GM10248 (cell line): ENCODE measurements at regions not wholly inside any gene's neighbourhood (a gene's known extent, or its start where the extent isn't known, plus 50 kb on each side); places are given as distances from the start of the nearest gene placed in this dataset.

Experiments
- CTCF ChIA-PET: fragments of 300-600 bp; sonication (Branson Sonifier 250); formaldehyde crosslinking; extraction: SDS; loops from one replicate; lab custom pipeline; 2021; ENCODE audit warnings: antibody characterized with exemption; lab: Yijun Ruan, JAX
- POLR2A ChIA-PET: fragments of 350-650 bp; sonication (Branson Sonifier 250); formaldehyde crosslinking; extraction: SDS; loops from one replicate; lab custom pipeline; 2020; ENCODE audit warnings: antibody characterized with exemption; lab: Yijun Ruan, JAX
- DNase-seq: peaks from one replicate; pipeline ENCODE4 v3.0.0; 2012; ENCODE audit errors: extremely low spot score
- TF ChIP-seq, protein P1 (sequence below): IDR thresholded peaks from 2 replicates; pipeline ENCODE4 v1.5.1; 2012; ENCODE audit warnings: mild to moderate bottlenecking, low read depth; ENCODE audit errors: extremely low read depth, missing control alignments, control extremely low read depth

DNA sequence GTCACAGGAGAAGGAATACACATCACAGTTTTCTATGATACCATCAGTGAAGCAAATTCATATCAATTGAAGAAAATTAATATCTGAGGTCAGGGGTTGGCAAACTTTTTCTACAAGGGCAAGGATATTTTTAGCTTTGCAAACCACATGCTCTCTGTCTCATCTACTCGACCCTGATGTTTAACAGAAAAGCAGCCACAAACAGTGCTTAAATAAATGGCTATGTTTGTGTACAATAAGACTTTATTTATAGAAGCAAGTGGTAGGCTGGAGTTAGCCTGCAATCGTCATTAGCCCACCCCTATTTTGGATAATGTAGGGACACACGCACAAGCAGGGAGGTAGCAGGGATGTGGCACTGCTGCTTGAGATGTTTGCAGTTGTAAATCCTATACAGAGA, 251.4 kb downstream of the CETN3 start:
- ChIA-PET CTCF (no interaction called here), POLR2A (interaction anchor here (0.6 kb wide), 1 partner anchor 1509 kb away, joined by 5 read pairs; no protein-coding TSS in a partner anchor)
- TF ChIP-seq, protein P1, sequence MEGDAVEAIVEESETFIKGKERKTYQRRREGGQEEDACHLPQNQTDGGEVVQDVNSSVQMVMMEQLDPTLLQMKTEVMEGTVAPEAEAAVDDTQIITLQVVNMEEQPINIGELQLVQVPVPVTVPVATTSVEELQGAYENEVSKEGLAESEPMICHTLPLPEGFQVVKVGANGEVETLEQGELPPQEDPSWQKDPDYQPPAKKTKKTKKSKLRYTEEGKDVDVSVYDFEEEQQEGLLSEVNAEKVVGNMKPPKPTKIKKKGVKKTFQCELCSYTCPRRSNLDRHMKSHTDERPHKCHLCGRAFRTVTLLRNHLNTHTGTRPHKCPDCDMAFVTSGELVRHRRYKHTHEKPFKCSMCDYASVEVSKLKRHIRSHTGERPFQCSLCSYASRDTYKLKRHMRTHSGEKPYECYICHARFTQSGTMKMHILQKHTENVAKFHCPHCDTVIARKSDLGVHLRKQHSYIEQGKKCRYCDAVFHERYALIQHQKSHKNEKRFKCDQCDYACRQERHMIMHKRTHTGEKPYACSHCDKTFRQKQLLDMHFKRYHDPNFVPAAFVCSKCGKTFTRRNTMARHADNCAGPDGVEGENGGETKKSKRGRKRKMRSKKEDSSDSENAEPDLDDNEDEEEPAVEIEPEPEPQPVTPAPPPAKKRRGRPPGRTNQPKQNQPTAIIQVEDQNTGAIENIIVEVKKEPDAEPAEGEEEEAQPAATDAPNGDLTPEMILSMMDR = no peak
- DNase-seq = no peak

DNA sequence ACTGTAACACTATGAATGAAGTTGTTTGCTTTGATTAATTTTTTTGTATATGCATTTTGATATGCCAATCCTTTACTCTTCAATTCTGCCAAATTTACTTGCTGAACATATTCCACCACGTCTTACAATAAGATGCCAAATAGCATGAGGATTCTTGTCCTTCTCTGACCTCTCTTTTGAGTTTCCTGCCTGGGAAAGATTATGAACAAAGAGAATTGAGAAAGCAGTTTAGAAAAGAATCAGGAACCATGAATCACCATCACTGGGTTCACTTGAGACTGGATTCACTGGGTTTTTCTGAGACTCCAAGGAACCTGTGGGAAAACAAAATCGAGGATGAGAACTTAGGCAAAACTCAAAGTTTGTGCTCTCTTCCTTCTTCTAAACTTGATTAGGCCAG, 256.5 kb downstream of the CETN3 start:
- ChIA-PET CTCF (no interaction called here), POLR2A (no interaction called here)
- no peak for DNase-seq
- TF ChIP-seq, protein P1 = no peak

DNA sequence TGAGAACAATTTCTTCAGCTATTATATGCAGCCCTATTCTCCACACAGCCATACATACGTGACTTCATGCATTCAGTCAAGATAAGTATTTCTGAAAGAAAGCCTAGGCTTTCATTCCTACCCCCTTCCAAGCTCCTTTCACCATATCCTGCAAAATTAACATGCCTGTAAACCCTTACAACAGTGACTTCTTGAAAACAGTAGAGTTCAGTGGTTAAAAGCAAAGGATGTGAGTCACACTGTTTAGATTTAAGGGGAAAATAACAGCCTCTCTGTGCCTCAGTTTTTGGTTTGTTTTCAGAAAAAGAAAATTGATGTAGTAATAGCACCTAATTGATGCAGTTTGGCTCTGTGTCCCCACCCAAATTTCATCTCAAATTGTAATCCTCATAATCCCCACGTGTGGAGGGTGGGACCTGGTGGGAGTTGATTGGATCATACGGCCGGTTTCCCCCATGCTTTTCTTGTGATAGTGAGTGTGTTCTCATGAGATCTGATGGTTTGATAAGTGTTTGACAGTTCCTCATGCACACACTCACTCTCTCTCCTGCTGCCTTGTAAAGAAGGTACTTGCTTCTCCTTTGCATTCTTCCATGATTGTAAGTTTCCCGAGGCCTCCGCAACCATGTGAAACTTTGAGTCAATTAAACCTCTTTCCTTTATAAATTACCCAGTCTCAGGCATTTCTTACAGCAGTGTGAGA, 264.8 kb downstream of the CETN3 start:
- TF ChIP-seq, protein P1 = no peak
- ChIA-PET POLR2A (interaction anchor here (0.6 kb wide), 1 partner anchor 1686 kb away, joined by 3 read pairs; no protein-coding TSS in a partner anchor), CTCF (no interaction called here)
- DNase-seq = no peak

DNA sequence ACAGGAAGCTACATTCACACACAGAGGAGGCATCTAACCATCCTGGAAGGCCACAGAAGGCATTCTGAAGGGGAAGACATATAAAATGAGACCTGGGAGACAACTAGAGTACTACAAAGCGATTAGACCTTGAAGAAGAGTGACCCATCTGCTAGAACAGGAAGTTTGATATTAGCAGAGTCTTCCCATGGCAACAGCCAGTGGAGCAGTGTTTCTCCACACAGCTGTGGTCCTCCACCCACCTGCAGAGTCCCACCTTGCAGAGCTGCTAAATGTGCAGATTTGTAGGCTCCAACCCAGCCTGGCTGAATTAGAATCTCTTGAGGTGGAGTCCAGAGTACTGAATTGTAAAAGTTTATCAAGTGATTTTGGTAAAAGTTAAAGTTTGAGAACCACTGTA, 267.0 kb downstream of the CETN3 start:
- TF ChIP-seq, protein P1 = no peak
- CTCF ChIA-PET = no interaction called here
- POLR2A ChIA-PET = no interaction called here
- no peak for DNase-seq

DNA sequence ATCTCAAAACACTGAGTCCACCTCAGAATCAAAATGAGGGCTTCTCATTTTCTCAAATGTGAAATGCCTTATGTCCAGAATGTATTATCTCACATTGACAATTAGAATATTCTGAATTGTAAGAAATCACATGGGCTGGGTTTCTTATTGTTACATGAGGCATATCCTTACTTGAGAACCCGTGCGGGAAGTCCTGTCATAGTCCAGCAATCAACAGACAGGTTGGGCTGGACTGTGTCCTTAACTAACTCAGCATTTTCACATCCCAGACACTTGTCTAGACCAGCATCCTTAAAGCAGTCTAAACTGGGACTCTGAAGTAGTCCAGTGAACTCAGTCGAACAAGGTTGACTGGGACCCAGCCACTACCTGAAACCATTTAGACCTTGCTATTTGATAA, 267.6 kb downstream of the CETN3 start:
- POLR2A ChIA-PET = no interaction called here
- no peak for DNase-seq
- TF ChIP-seq, protein P1 = no peak
- CTCF ChIA-PET = no interaction called here

DNA sequence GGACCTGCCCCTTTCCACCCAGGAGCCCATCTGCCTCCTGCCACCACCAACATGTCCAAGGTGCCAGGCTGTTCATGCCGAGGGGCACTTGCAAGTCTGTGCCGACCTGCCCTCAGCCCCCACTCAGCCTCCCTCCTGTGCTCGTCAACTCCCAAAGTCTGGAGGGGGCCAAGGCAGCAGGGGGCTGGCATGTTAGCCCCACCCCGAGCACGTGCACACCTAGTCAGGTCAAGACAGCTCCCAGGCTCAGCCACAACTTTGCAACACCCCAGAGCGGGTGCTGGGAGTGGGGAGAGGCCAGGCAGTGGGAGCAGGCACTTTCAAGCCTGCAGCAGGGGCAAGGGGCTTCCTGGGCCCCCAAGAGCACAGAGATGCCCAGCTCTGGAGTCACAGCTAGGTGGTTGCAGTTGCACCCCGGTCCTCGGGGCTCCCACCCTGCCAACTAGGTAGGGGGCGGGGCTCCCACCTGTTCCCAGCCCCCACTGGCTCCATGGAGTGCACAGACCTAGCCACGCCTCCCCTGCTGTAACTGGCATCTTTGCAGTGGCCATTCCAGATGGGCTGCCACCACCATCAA, 272.5 kb downstream of the CETN3 start:
- CTCF ChIA-PET = no interaction called here
- POLR2A ChIA-PET = no interaction called here
- no peak for DNase-seq
- TF ChIP-seq, protein P1 = no peak
